ENCODE measurements at regions not wholly inside any gene's neighbourhood (a gene's known extent, or its start where the extent isn't known, plus 50 kb on each side); places are given as distances from the start of the nearest gene placed in this dataset.

GRCh38 chr7:112990624-112991023 is 96.0 kb downstream of the GPR85 start:
- TF ChIP-seq GABPA (IDR thresholded peaks at IDR 0.05; ENCODE audit: low read depth) (no peak), CTCF (IDR thresholded peaks at IDR 0.05; ENCODE audit: insufficient read depth, low read length) (no peak), POLR2AphosphoS5 (IDR thresholded peaks at IDR 0.05; ENCODE audit: low read depth) (no peak), SPI1 (IDR thresholded peaks at IDR 0.05; ENCODE audit: borderline replicate concordance, low read depth) (no peak)
